IMR-90 (cell line): ENCODE measurements at regions not wholly inside any gene's neighbourhood (a gene's known extent, or its start where the extent isn't known, plus 50 kb on each side); places are given as distances from the start of the nearest gene placed in this dataset.

Source experiments
- ATAC-seq: fragments of 200-7000 bp; cut with Tn5 transposase; 2 replicates; pipeline ENCODE4 v1.9.1; 2020; ENCODE audit warnings: low read depth, mild to moderate bottlenecking, moderate library complexity
- BruUV-seq: library from RNA; stranded (reverse); fragments of 400-500 nt; replicated peaks from 2 replicates; lab custom pipeline; 2021; lab: Mats Ljungman, UMichigan
- CTCF ChIA-PET: fragments of 300-600 bp; formaldehyde crosslinking; extraction: SDS; loops from one replicate; lab custom pipeline; 2021; ENCODE audit warnings: antibody characterized with exemption; lab: Yijun Ruan, JAX
- POLR2A ChIA-PET: fragments of 300-600 bp; sonication (Branson Sonifier 250); formaldehyde crosslinking; loops from one replicate; lab custom pipeline; 2022; ENCODE audit warnings: antibody characterized with exemption; ENCODE audit not compliant: unreplicated experiment; lab: Charles Lee
- DNase-seq: peaks from one replicate; pipeline ENCODE4 v3.0.0; 2013
- H2AFZ ChIP-seq: replicated peaks from 2 replicates; pipeline ENCODE3; 2013; ENCODE audit warnings: low read length, mild to moderate bottlenecking; ENCODE audit not compliant: poor library complexity
- H2AK5ac ChIP-seq: 2 replicates; pipeline ENCODE4 v1.6.1; 2013; ENCODE audit warnings: low read depth, low read length, inconsistent platforms
- H2AK9ac ChIP-seq: replicated peaks from 2 replicates; pipeline ENCODE3; 2013; ENCODE audit warnings: mild to moderate bottlenecking, low read depth, low read length, moderate library complexity; ENCODE audit not compliant: poor library complexity
- H2BK120ac ChIP-seq: 2 replicates; pipeline ENCODE4 v1.6.1; 2013; ENCODE audit warnings: low read depth, low read length, inconsistent platforms
- H2BK15ac ChIP-seq: 3 replicates; pipeline ENCODE4 v1.6.1; 2013; ENCODE audit warnings: low read depth, low read length, inconsistent platforms
- H2BK20ac ChIP-seq: 2 replicates; pipeline ENCODE4 v1.6.1; 2013; ENCODE audit warnings: low read depth, mild to moderate bottlenecking, inconsistent platforms, low read length, moderate library complexity
- H2BK5ac ChIP-seq: 2 replicates; pipeline ENCODE4 v1.6.1; 2013; ENCODE audit warnings: mild to moderate bottlenecking, low read depth, low read length, inconsistent platforms; ENCODE audit not compliant: poor library complexity, severe bottlenecking
- H3K14ac ChIP-seq: replicated peaks from 2 replicates; pipeline ENCODE4 v1.6.1; 2013; ENCODE audit warnings: low read depth, low read length, inconsistent platforms
- H3K18ac ChIP-seq: 2 replicates; pipeline ENCODE4 v1.6.1; 2013; ENCODE audit warnings: low read depth, low read length, control low read depth
- H3K23ac ChIP-seq: 2 replicates; pipeline ENCODE4 v1.6.1; 2013; ENCODE audit warnings: low read depth, low read length, inconsistent platforms
- H3K27ac ChIP-seq: 2 replicates; pipeline ENCODE4 v1.5.1; 2013; ENCODE audit warnings: mild to moderate bottlenecking, control low read depth, low read length; ENCODE audit not compliant: insufficient read depth
- H3K27me3 ChIP-seq: 2 replicates; pipeline ENCODE4 v1.6.1; 2013; ENCODE audit warnings: low read length; ENCODE audit not compliant: control insufficient read depth, insufficient read depth
- H3K36me3 ChIP-seq: 2 replicates; pipeline ENCODE4 v1.6.1; 2013; ENCODE audit warnings: low read length, mixed read lengths; ENCODE audit not compliant: control insufficient read depth, insufficient read depth
- H3K4ac ChIP-seq: 2 replicates; pipeline ENCODE4 v1.6.1; 2013; ENCODE audit warnings: low read depth, low read length, inconsistent platforms
- H3K4me1 ChIP-seq: 2 replicates; pipeline ENCODE4 v1.6.1; 2013; ENCODE audit warnings: low read length, mixed read lengths; ENCODE audit not compliant: control insufficient read depth, insufficient read depth
- H3K4me2 ChIP-seq: 2 replicates; pipeline ENCODE4 v1.6.1; 2013; ENCODE audit warnings: low read depth, mild to moderate bottlenecking, control low read depth, low read length, moderate library complexity
- H3K4me3 ChIP-seq: 2 replicates; pipeline ENCODE4 v1.5.1; 2013; ENCODE audit warnings: low read depth, mild to moderate bottlenecking, control low read depth, low read length, moderate library complexity; ENCODE audit not compliant: insufficient read depth
- H3K56ac ChIP-seq: 2 replicates; pipeline ENCODE4 v1.6.1; 2013; ENCODE audit warnings: low read length, inconsistent platforms; ENCODE audit not compliant: insufficient read depth; ENCODE audit errors: extremely low read depth
- H3K79me1 ChIP-seq, 2 experiments: 2 replicates each; pipeline ENCODE4 v1.6.1; 2013; ENCODE audit warnings: low read length in 2 of 2, inconsistent platforms in 1 of 2, low read depth in 1 of 2
- H3K9ac ChIP-seq: 2 replicates; pipeline ENCODE4 v1.6.1; 2013; ENCODE audit warnings: low read depth, low read length, control low read depth
- H3K9me1 ChIP-seq: 2 replicates; pipeline ENCODE4 v1.6.1; 2013; ENCODE audit warnings: low read length, inconsistent platforms; ENCODE audit not compliant: insufficient read depth
- H3K9me3 ChIP-seq: 2 replicates; pipeline ENCODE4 v1.6.1; 2013; ENCODE audit warnings: low read length; ENCODE audit not compliant: control insufficient read depth, insufficient read depth
- H4K20me1 ChIP-seq: 2 replicates; pipeline ENCODE4 v1.6.1; 2013; ENCODE audit warnings: low read length, inconsistent platforms; ENCODE audit not compliant: insufficient read depth
- H4K5ac ChIP-seq: 2 replicates; pipeline ENCODE4 v1.6.1; 2013; ENCODE audit warnings: mild to moderate bottlenecking, low read depth, low read length, control low read depth
- H4K8ac ChIP-seq, 2 experiments: 2 replicates each; pipeline ENCODE4 v1.6.1; 2013; ENCODE audit warnings: low read depth in 2 of 2, low read length in 2 of 2, control low read depth in 1 of 2, inconsistent platforms in 1 of 2
- H4K91ac ChIP-seq: 2 replicates; pipeline ENCODE4 v1.6.1; 2013; ENCODE audit warnings: low read depth, low read length, inconsistent platforms; ENCODE audit not compliant: insufficient read depth
- CHD1 ChIP-seq: IDR thresholded peaks from 2 replicates; pipeline ENCODE4 v1.6.1; 2012; ENCODE audit warnings: low read depth, low read length, improper control_type of control experiment
- CTCF ChIP-seq: conservative IDR thresholded peaks from 2 replicates; pipeline ENCODE4 v1.5.1; 2012; ENCODE audit warnings: mild to moderate bottlenecking, low read depth, low read length, improper control_type of control experiment
- RAD21 ChIP-seq: IDR thresholded peaks from 2 replicates; pipeline ENCODE4 v1.6.1; 2012; ENCODE audit warnings: low read length, improper control_type of control experiment
- RCOR1 ChIP-seq: IDR thresholded peaks from 2 replicates; pipeline ENCODE4 v1.6.1; 2012; ENCODE audit warnings: mild to moderate bottlenecking, low read length, improper control_type of control experiment; ENCODE audit not compliant: insufficient replicate concordance
- SMC3 ChIP-seq: fragments of 150-350 bp; IDR thresholded peaks from 2 replicates; pipeline ENCODE4 v1.6.1; 2016; ENCODE audit warnings: low read depth, mild to moderate bottlenecking, antibody characterized with exemption, low read length, moderate library complexity
- WGBS, 2 experiments: methylation state at CpG; one replicate each; pipeline versions ENCODE4 v1.1.5 to v1.1.7; 2013; ENCODE audit warnings: missing lambda C conversion rate in 2 of 2; ENCODE audit not compliant: insufficient read length in 1 of 2; ENCODE audit errors: extremely low coverage in 2 of 2; 5-methylcytosine and 5-hydroxymethylcytosine counted together
- dilution Hi-C: fragments of 300-500 bp; cut with HindIII; formaldehyde crosslinking; loops from one replicate; pipeline ENCODE4 v1.14.3; 2018; ENCODE audit warnings: low sequenced_read_pairs; ENCODE audit not compliant: unreplicated experiment
- in situ Hi-C: fragments of 300-500 bp; cut with MboI; formaldehyde crosslinking; loops from 3 replicates; pipeline ENCODE4 v1.14.3; 2019; ENCODE audit warnings: low sequenced_read_pairs, inconsistent platforms, mixed read lengths
- intact Hi-C: fragments of 100-400 bp; cut with micrococcal nuclease; formaldehyde crosslinking; loops from 2 replicates; pipeline ENCODE4 v1.10.0; 2022

DNA sequence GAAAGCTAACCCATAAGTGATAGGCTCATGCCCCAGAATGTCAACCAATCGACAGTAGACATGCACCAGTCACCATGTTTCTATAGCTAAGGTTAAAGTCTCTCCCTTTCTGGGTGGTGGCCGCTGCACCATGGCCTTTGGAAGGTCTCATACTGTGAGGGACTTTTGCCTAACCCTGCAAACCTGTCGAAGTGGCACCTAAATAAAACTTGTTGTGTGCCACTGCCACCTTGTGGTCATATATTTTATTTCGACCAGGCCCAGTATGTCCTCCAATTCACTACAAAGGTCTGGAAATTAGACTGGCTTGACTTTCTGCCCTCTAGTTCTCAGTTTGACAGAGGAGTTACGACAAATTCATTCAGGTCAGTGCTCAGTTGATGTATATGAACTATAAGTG lies 163.1 kb downstream of the SMARCA1 start:
- Histone ChIP-seq H4K5ac (no peak overlapping the region), H2AFZ (no peak overlapping the region), H3K36me3 (no peaks in the 10 kb centered on the region), H3K18ac (no peak overlapping the region), H3K4me1 (no peaks in the 10 kb centered on the region), H3K27me3 (no peaks in the 10 kb centered on the region), H3K27ac (no peak overlapping the region), H2BK20ac (no peak overlapping the region), H3K9ac (no peak overlapping the region), H3K14ac (no peak overlapping the region), H2AK9ac (no peak overlapping the region), H3K4ac (no peak overlapping the region), H2BK120ac (no peak overlapping the region), H3K4me2 (no peak overlapping the region), H4K91ac (no peak overlapping the region), H2BK15ac (no peak overlapping the region), H4K20me1 (no peaks in the 10 kb centered on the region), H2AK5ac (no peak overlapping the region), H3K9me3 (no peaks in the 10 kb centered on the region), H3K4me3 (no peak overlapping the region), H2BK5ac (no peak overlapping the region), H3K79me1 (no peaks in the 10 kb centered on the region), H3K23ac (no peak overlapping the region), H3K9me1 (no peaks in the 10 kb centered on the region), H4K8ac (no peak overlapping the region), H3K56ac (no peak overlapping the region)
- no TSS peak for BruUV-seq
- intact Hi-C loops (loop anchor here (1.0 kb wide), 1 partner anchor 42 kb away; no protein-coding TSS in a partner anchor), dilution Hi-C loops (no loop called here), in situ Hi-C loops (no loop called here)
- ChIA-PET CTCF (no interaction called here), POLR2A (no interaction called here)
- peak; percentile 74; the same call in 1 of the 2 replicates for ATAC-seq
- DNase-seq: peak; percentile 40
- TF ChIP-seq CHD1 (no peak), RAD21 (peak; percentile 58), CTCF (peak; percentile 54), SMC3 (peak; percentile 30; the same call in 1 of the 2 replicates), RCOR1 (no peak)
- WGBS, 2 experiments: 6% methylated on average over 2 of the region's 5 CpGs; no CpG with 5 or more reads in 1 of the 2 experiments
